Endothelial cell of umbilical vein (primary cell): ENCODE measurements at regions not wholly inside any gene's neighbourhood (a gene's known extent, or its start where the extent isn't known, plus 50 kb on each side); places are given as distances from the start of the nearest gene placed in this dataset.

Experiments used
- BruUV-seq: library from RNA; stranded (reverse); fragments of 400-500 nt; replicated peaks from 2 replicates; lab custom pipeline; 2021; lab: Mats Ljungman, UMichigan
- CTCF ChIA-PET: fragments of 300-600, 350-600 bp; sonication (Branson Sonifier 250); formaldehyde crosslinking; loops from one replicate; lab custom pipeline; 2021; ENCODE audit warnings: antibody characterized with exemption, inconsistent platforms; lab: Charles Lee
- POLR2A ChIA-PET: fragments of 300-600, 350-600 bp; sonication (Branson Sonifier 250); formaldehyde crosslinking; loops from one replicate; lab custom pipeline; 2021; ENCODE audit warnings: antibody characterized with exemption, inconsistent platforms; lab: Charles Lee
- DNase-seq: peaks from one replicate; pipeline ENCODE4 v3.0.0-alpha.2; 2011; ENCODE audit warnings: low read depth, low spot score
- FAIRE-seq: peaks from 2 replicates; lab custom pipeline; 2011; peaks lifted over from hg19 to GRCh38; lab: Jason Lieb, UNC
- H2AFZ ChIP-seq: 2 replicates; pipeline ENCODE4 v1.6.0; 2012; ENCODE audit warnings: low read depth, low read length, control low read depth, inconsistent platforms
- H3K27ac ChIP-seq: 2 replicates; pipeline ENCODE4 v1.5.1; 2011; ENCODE audit warnings: low read depth, mild to moderate bottlenecking, control low read depth, low read length, moderate library complexity; ENCODE audit not compliant: insufficient read depth
- H3K27me3 ChIP-seq, 2 experiments: 2 replicates each; pipeline versions ENCODE4 v1.6.0 to v1.6.1; 2011; ENCODE audit warnings: low read length in 2 of 2, mixed read lengths in 1 of 2; ENCODE audit not compliant: control insufficient read depth in 2 of 2, insufficient read depth in 2 of 2
- H3K36me3 ChIP-seq, 2 experiments: 2 replicates in 1 of 2; 3 replicates in 1 of 2; pipeline ENCODE4 v1.5.1; 2011; ENCODE audit warnings: low read length in 2 of 2, mild to moderate bottlenecking in 1 of 2, moderate library complexity in 1 of 2; ENCODE audit not compliant: control insufficient read depth in 2 of 2, insufficient read depth in 2 of 2; ENCODE audit errors: extremely low read depth in 1 of 2
- H3K4me1 ChIP-seq: 3 replicates; pipeline ENCODE4 v1.5.1; 2011; ENCODE audit warnings: mild to moderate bottlenecking, low read length; ENCODE audit not compliant: control insufficient read depth, insufficient read depth; ENCODE audit errors: extremely low read depth
- H3K4me2 ChIP-seq: 2 replicates; pipeline ENCODE4 v1.6.1; 2011; ENCODE audit warnings: low read length, control low read depth, mixed read lengths; ENCODE audit not compliant: insufficient read depth
- H3K4me3 ChIP-seq, 3 experiments: fragments of 200-600 bp in 1 of 3; sonication (generic), shearing (Covaris generic) in 1 of 3; replicated peaks in 1 of 3; 2 replicates each; pipeline ENCODE4 v1.5.1; 2011 to 2016; ENCODE audit warnings: control low read depth in 3 of 3, low read length in 3 of 3, mild to moderate bottlenecking in 2 of 3, inconsistent platforms in 1 of 3, low read depth in 1 of 3, moderate library complexity in 1 of 3; ENCODE audit not compliant: insufficient read depth in 1 of 3
- H3K79me2 ChIP-seq: 2 replicates; pipeline ENCODE4 v1.6.0; 2012; ENCODE audit warnings: low read length, inconsistent platforms; ENCODE audit not compliant: control insufficient read depth, insufficient read depth
- H3K9ac ChIP-seq: replicated peaks from 2 replicates; pipeline ENCODE3; 2011; ENCODE audit warnings: low read length, control low read depth; ENCODE audit not compliant: insufficient read depth; ENCODE audit errors: extremely low read depth
- H3K9me1 ChIP-seq: replicated peaks from 3 replicates; pipeline ENCODE4 v1.6.0; 2011; ENCODE audit warnings: mild to moderate bottlenecking, low read length; ENCODE audit not compliant: control insufficient read depth, insufficient read depth; ENCODE audit errors: extremely low read depth
- H3K9me3 ChIP-seq: replicated peaks from 2 replicates; pipeline ENCODE4 v1.5.1; 2012; ENCODE audit warnings: low read length, inconsistent platforms; ENCODE audit not compliant: control insufficient read depth, insufficient read depth
- H4K20me1 ChIP-seq: replicated peaks from 2 replicates; pipeline ENCODE3; 2011; ENCODE audit warnings: mild to moderate bottlenecking, low read length; ENCODE audit not compliant: control insufficient read depth, insufficient read depth; ENCODE audit errors: extremely low read depth
- EZH2 ChIP-seq: IDR thresholded peaks from 2 replicates; pipeline ENCODE4 v1.6.1; 2012; ENCODE audit warnings: borderline replicate concordance, low read depth, mild to moderate bottlenecking, moderate library complexity, low read length, inconsistent platforms; ENCODE audit not compliant: severe bottlenecking
- FOS ChIP-seq: IDR thresholded peaks from 2 replicates; pipeline ENCODE4 v1.6.1; 2011; ENCODE audit warnings: mild to moderate bottlenecking, low read length, moderate library complexity, borderline replicate concordance; ENCODE audit not compliant: insufficient read depth
- GATA2 ChIP-seq: IDR thresholded peaks from 2 replicates; pipeline ENCODE4 v1.7.0; 2011; ENCODE audit warnings: low read depth, mild to moderate bottlenecking, moderate library complexity, mixed read lengths, low read length; ENCODE audit not compliant: insufficient read length, insufficient read depth
- JUN ChIP-seq: IDR thresholded peaks from 2 replicates; pipeline ENCODE4 v1.6.1; 2011; ENCODE audit warnings: borderline replicate concordance, low read depth; ENCODE audit not compliant: insufficient read length, insufficient read depth
- MYC ChIP-seq: IDR thresholded peaks from one replicate; pipeline ENCODE4 v1.6.1; 2011; ENCODE audit warnings: mild to moderate bottlenecking, low read depth, low read length
- POLR2A ChIP-seq: IDR thresholded peaks from 2 replicates; pipeline ENCODE4 v1.6.1; 2012; ENCODE audit warnings: low read depth, mild to moderate bottlenecking, control low read depth, low read length
- POLR2AphosphoS5 ChIP-seq: IDR thresholded peaks from 2 replicates; pipeline ENCODE4 v1.6.1; 2012; ENCODE audit warnings: low read depth, mild to moderate bottlenecking, control low read depth, low read length, moderate library complexity; ENCODE audit not compliant: insufficient read depth
- dilution Hi-C: fragments of 300-500 bp; cut with MboI; formaldehyde crosslinking; loops from one replicate; pipeline ENCODE4 v1.15.0; 2019; ENCODE audit warnings: low sequenced_read_pairs; ENCODE audit not compliant: extremely low pct_ligation_motif_present
- intact Hi-C: fragments of 100-400 bp; cut with micrococcal nuclease; formaldehyde crosslinking; loops from one replicate; pipeline ENCODE4 v1.10.0; 2022
- TF ChIP-seq, protein P1 (sequence below), 2 donors: IDR thresholded peaks; 1 replicate in 1 of 2; 2 replicates in 1 of 2; pipeline ENCODE4 v1.5.1; 2011; ENCODE audit warnings: low read length in 2 of 2, mild to moderate bottlenecking in 2 of 2, moderate library complexity in 2 of 2, control low read depth in 1 of 2, inconsistent platforms in 1 of 2, low read depth in 1 of 2; ENCODE audit not compliant: insufficient read depth in 1 of 2; ENCODE audit errors: extremely low read depth in 1 of 2
- TF ChIP-seq, protein P2 (sequence below): IDR thresholded peaks from 2 replicates; pipeline ENCODE4 v1.6.1; 2011; ENCODE audit not compliant: insufficient read depth, insufficient read length

DNA sequence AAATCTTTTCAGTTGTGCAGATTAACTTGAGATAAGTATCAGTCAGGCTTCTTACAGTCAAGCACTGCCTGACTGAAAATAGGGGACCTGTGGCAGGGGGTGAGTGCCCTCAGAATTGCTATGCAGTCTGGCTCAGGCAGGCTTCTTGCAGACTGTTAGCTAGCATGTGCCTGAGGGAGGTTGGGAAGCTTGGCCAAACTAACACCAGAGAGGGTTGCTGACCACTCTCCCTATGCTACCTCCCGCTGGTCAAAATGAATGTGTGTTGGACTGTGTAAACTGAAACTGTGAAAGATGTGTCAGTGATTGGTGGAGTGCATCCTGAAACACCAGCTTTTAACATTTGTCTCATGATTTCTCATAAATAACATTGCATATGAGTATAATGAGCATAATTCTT is 622.3 kb upstream of the IMPG1 start:
- dilution Hi-C loops, result no loop called here
- intact Hi-C loops, result loop anchor here (5.0 to 10.0 kb wide), 2 partner anchors 170 to 757 kb away; no protein-coding TSS in a partner anchor

More for the DNA sequence above, 622.3 kb upstream of the IMPG1 start:
- H2AFZ ChIP-seq, result no peak overlapping the region
- H3K27ac ChIP-seq, result no peak overlapping the region
- no peak for FAIRE-seq
- H3K4me1 ChIP-seq, result peaks cover 9% of the 10 kb centered on the region
- no peaks in the 10 kb centered on the region for H3K79me2 ChIP-seq
- DNase-seq, result no peak
- BruUV-seq, result no TSS peak
- no peaks in the 10 kb centered on the region for H3K27me3 ChIP-seq
- no peaks in the 10 kb centered on the region for H3K9me3 ChIP-seq
- H3K4me3 ChIP-seq, result no peak overlapping the region
- H3K4me2 ChIP-seq, result no peak overlapping the region
- H3K9ac ChIP-seq, result no peak overlapping the region
- H3K36me3 ChIP-seq, result no peaks in the 10 kb centered on the region
- ChIA-PET POLR2A (no interaction called here), CTCF (interaction anchor here (1.4 kb wide), 1 partner anchor 13 kb away, joined by 7 read pairs; no protein-coding TSS in a partner anchor)
- H4K20me1 ChIP-seq, result no peaks in the 10 kb centered on the region
- no peaks in the 10 kb centered on the region for H3K9me1 ChIP-seq
- TF ChIP-seq, protein P1, sequence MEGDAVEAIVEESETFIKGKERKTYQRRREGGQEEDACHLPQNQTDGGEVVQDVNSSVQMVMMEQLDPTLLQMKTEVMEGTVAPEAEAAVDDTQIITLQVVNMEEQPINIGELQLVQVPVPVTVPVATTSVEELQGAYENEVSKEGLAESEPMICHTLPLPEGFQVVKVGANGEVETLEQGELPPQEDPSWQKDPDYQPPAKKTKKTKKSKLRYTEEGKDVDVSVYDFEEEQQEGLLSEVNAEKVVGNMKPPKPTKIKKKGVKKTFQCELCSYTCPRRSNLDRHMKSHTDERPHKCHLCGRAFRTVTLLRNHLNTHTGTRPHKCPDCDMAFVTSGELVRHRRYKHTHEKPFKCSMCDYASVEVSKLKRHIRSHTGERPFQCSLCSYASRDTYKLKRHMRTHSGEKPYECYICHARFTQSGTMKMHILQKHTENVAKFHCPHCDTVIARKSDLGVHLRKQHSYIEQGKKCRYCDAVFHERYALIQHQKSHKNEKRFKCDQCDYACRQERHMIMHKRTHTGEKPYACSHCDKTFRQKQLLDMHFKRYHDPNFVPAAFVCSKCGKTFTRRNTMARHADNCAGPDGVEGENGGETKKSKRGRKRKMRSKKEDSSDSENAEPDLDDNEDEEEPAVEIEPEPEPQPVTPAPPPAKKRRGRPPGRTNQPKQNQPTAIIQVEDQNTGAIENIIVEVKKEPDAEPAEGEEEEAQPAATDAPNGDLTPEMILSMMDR (IDR thresholded peaks at IDR 0.05; ENCODE audit: extremely low read depth in 1 of 2, insufficient read depth in 1 of 2, low read depth in 1 of 2, low read length in 2 of 2), result no peak
- TF ChIP-seq, protein P2, sequence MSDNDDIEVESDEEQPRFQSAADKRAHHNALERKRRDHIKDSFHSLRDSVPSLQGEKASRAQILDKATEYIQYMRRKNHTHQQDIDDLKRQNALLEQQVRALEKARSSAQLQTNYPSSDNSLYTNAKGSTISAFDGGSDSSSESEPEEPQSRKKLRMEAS, result no peak
- TF ChIP-seq JUN, result no peak
- TF ChIP-seq POLR2A, result no peak
- no peak for TF ChIP-seq MYC
- no peak for TF ChIP-seq POLR2AphosphoS5
- no peak for TF ChIP-seq EZH2
- TF ChIP-seq FOS, result no peak
- no peak for TF ChIP-seq GATA2
